ENCODE measurements at regions not wholly inside any gene's neighbourhood (a gene's known extent, or its start where the extent isn't known, plus 50 kb on each side); places are given as distances from the start of the nearest gene placed in this dataset.

- TF ChIP-seq CTCF (conservative IDR thresholded peaks at IDR 0.05; ENCODE audit: low read length), result no peak
- no peak for TF ChIP-seq EZH2phosphoT487 (IDR thresholded peaks at IDR 0.05; ENCODE audit: borderline replicate concordance)
These were observed 149.8 kb upstream of the ATXN1 start for GRCh38 chr6:16911088-16911487.
